Putamen (tissue), 1 donor: ENCODE measurements at regions not wholly inside any gene's neighbourhood (a gene's known extent, or its start where the extent isn't known, plus 50 kb on each side); places are given as distances from the start of the nearest gene placed in this dataset.

Experiments
- DNase-seq: peaks from one replicate; pipeline ENCODE4 v3.0.0-alpha.2; 2016; ENCODE audit warnings: low spot score

DNA sequence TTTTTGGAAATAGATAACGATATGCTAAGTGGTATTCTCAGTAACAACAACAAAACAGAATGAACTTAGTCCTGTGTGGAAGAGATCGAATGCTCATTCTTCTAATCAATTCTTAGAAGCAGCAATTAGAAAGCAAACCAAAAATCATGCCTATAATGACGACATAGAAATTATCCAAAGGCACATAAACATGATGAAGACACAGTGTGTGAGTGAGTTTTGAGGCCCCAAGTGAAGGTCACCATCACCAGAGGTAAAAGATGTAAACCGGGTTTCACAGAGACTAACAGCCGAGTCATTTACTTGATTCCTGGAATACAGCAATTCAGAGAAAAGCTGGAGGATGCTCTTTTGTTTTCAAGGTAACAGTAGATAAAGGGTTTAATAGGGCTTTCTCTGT is 509.2 kb downstream of the TDRD15 start:
- no peak for DNase-seq

DNA sequence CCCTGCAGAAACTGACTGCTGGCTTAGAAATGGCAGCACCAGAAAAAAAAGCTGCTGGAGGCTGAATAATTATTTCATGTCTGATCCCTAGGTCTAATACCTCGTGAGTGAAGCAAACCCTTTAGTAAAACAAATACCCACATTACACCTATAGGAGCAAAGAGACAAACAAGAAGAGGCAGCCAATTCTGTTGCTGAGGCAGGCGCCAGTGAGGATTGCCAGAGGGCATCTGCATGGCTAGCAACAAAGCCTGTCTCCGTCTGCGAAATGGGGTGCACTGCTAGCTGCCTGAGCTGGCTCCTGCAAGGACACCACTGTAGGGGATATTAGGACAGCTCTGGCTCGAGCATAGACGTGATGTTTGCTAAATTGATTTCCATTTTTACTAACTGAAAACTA is 509.7 kb downstream of the TDRD15 start:
- DNase-seq = no peak

DNA sequence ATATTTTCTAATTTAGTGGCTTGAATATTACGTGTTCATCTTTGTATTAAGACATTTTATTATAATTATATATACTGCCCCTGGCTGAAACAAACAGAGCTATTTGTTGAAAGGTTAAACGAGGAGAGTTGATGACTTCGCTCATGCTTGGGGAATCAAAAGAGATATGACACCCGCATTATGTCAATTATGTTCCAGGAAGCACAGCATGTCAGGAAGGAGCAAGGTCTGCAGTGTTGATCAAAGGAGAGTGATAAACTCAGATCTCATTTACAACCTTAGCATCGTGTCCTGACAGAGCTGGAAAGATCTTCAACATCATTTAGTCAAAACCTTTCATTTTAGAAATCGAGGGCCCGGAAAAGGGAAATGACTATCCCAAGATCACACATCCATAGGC is 510.1 kb downstream of the TDRD15 start:
- DNase-seq = no peak

DNA sequence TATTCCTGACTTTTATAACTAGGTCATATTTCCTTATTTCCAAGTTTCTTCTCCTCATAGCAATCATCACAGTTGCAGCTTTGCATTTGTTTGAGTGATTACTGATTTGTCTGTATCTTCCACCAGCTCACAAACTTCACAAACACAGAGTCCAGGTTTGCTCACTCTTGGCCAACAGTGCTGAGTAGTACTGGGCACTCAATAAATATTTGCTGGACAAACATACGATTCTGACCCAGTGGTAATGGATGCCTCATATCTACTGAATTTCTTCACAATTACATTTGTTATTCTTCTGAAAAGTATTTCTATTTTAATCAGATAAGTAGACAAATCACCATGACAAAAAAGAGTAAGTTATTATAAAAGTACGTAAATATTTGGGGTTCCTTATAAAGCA is 516.3 kb downstream of the TDRD15 start:
- DNase-seq = no peak

DNA sequence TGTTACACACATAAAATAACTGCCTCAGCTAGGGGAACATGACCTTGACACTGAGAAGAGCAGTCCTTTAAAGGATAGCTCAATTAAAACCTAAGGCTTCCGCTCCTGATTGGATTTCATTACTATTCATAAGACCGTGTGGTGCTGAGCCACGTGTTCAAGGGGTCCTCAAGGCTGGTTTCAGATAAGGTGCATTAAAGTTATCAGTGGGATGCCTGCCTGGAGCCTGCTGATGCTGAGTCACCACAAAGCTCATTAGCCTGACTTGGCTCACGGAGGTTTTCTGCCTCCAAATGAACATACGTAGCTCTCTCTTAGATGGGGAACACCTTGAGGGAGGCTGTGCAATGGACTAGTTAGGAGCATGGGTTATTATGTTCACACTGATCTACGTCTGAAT is 518.9 kb downstream of the TDRD15 start:
- DNase-seq = no peak

DNA sequence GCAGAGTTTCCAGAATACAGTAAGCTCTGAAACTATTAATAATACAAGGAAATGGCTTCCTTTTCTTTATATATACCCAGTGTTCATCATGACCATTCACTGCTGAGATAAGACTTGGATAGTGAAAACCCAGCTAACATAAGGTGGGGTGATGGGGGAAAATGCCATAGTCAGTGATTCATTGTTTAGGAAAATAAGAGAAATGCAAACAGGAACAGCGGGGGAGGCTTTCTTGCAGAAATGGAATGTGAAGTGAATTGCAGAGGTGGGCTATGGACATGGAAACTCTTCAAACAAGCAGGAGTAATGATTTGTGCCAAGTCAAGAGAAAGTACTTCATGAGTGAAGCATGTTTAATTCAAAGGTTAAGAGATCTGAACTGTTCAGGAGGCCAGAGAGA is 519.4 kb downstream of the TDRD15 start:
- DNase-seq = no peak

DNA sequence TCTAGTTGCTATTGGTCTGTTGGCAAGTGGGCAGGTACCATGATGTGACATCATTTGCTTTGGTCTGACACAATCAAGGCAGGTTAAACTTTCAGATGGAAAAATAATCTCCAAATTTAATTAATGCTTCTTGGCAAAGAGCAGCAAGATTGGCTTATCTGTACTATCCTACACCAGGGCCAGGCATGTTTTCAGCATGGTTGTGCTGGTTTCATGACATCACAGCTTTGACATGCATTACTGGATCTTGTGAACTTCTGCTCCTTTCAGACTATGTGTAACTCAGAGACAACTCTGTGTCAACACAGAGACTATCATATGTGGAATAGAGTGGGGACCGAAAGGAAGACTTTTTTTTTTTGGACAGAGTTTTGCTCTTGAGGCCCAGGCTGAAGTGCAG is 520.5 kb downstream of the TDRD15 start:
- DNase-seq = no peak

DNA sequence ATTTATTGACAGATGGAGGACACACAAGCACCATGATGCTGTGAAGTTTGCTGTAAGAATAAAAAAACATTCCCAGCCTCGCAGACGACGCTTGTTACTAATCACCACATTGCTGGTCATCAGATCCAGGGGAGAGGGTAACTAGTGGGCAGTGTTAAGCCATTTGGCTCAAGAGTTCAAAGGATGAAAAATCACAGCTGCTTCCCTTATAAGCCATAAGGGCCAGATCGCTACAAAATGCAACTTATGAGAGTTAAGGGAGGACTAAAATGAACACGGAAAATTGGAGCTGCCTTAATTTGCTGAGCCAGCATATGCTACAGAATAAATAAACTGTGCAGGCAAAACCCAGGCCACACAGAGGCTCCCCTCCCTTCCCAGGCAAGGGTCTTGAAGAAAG is 522.6 kb downstream of the TDRD15 start:
- DNase-seq = no peak

DNA sequence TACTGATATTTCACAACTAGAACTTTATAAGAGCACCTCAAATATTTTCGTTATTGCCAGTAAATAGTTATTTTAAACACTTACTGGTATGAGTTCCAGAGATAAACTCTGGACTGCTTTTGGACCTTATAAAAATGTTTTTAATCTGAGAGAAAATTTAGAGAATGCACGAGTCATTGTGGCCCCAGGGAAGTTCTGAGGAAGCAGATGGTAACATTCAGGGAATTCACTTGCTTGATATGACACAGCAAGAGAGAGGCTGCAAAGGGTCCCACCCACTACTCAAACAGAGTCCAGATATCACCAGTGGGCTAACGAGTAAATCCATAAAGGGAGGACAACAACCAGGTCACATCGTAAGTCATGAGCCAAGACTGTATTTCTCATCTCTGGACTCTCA is 526.8 kb downstream of the TDRD15 start:
- no peak for DNase-seq

DNA sequence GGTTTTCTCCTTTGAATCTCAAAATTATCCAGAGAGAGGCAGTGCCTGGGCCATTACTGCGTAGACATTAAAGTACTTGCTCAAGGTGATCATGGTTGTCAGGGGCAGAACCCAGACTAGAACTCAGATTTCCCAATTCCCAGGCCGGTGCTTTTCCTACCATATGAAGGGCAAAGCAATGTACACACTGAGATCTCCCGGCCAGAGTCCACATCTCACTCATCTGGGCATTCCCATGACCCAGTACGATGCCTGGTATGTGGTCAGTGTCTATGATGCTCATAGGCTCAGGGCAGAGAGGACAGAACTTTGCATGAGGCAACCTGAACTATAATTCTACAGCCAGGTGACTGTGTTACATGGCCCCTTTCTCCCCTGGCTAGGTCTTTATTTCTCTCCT is 531.4 kb downstream of the TDRD15 start:
- DNase-seq = no peak

DNA sequence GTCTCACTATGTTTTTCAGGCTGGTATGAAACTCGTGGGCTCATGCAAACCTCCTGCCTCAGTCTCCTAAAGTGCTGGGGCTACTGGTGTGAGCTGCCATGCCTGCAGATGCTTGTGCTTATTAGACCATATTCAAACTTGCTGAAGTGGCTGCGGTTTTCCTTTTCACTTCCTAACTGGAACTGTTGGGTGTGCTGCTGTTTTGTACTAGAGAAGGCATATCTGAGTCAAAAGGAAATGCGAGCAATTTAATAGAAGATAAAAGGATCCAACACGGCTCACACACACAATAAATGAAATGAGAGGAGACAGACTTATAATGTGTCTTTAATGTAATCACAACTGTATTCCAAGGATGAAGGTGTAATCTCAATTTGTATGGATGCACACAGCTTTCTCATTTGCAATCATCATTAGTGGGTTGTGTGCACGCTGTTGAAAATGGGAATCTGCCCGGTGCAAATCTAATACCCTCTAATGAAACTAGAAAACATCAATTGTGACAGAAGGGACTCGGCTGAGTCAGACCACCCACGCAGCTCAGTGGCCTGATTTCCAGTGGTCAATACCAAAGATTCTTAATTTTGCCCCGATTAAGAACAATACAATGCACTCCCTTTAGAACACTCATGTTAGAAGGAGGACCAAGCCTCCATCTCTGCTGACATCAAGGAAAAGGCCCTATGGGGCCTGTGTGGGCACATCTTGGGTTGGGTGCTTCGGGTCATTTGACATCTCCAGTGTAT is 532.7 kb downstream of the TDRD15 start:
- no peak for DNase-seq

DNA sequence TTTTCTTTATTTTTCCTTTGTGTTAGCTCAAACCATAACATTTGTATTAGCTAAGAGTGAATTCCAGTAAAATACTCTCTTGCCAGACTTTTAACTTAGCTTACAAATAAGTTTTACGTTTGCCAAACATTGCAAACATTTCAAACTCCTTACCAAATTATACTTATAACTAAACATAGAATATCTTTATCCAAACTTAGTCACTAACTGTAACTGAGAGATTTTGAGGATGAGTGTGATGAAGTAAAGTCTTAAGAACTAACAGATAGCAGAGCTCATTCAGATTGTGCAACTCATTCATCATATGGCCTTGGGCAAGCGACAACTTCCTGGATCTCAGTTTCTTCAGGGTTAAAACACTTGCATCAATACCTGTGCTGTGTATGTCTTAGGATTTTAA is 533.7 kb downstream of the TDRD15 start:
- no peak for DNase-seq

DNA sequence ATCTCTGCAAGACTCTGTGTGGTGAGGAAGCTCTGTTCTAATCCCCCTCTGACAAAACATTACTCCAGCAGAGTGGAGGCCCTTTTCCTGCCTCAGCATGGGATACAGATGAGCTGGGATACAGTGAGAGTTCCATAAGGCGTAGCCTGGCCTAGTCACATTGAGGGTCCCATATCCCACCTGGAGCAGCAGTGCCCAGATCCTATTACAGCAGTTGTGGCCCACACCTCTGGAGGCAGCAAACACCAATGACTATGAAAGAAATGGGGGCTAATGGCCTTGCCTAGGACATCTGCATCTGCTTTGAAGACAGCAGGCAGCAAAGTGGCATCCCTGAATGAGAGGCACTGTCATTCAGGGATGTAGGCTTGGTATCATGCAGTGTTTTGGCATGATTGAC is 534.5 kb downstream of the TDRD15 start:
- no peak for DNase-seq

DNA sequence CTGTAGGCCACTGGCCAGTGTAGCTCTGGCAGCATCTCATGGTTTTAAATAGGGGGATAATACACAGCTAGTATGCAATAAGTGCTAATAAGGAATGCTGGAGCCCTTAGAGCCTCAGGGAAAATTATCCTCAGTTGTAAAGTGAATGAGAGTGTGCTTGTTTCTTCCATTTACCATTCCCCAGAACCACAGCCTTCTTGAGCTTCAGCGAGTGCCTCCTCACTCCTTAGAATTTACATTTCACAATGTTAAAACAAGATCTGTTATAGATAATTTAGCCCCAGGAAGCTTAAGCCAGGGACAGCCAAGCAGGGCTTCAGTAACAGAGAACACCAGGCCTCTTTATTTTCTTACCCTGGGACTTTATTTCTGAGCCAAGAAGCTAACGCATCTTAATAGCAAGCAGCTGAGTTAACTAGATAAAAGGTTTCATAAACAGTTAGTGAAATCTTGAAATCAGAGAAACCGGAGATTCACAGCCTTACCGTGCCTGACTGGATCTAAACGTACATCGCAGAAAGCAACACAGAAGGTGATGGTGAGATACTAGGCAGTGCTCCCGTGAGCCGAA is 535.2 kb downstream of the TDRD15 start:
- DNase-seq = no peak

DNA sequence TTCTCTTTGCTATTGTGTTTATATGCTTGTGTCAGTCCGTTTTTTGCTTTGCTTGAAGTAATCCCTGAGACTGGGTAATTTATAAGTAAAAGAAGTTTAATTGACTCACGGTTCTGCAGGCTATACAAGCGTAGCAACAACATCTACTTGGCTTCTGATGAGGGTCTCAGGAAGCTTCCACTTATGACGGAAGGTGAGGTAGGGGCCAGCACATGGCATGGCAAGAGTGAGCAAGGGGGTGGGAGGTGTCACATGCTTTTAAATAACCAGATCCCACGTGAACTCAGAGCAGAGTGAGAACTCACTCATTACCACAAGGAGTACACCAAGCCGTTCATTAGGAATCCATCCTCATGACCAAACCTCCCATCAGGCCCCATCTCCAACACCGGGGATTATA is 540.3 kb downstream of the TDRD15 start:
- DNase-seq = no peak

DNA sequence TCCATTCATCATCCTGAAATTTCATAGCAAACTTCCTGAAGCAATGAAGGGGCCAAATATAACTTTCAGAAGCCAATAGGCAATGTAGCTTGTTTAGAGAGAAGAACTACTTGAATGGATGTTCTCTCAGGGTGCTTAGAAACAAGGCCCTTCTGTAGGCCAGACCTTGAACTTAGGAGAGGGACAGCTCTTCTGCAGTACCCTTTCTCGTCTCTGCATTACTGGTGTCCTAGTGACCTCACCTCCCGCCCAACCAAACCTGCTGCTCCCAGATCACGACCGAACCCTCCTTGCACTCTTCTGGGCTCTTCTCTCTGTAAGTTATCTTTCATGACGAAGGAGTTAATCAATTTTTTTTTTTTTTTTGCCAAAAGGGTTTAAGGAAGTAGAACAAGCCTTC is 543.9 kb downstream of the TDRD15 start:
- no peak for DNase-seq

DNA sequence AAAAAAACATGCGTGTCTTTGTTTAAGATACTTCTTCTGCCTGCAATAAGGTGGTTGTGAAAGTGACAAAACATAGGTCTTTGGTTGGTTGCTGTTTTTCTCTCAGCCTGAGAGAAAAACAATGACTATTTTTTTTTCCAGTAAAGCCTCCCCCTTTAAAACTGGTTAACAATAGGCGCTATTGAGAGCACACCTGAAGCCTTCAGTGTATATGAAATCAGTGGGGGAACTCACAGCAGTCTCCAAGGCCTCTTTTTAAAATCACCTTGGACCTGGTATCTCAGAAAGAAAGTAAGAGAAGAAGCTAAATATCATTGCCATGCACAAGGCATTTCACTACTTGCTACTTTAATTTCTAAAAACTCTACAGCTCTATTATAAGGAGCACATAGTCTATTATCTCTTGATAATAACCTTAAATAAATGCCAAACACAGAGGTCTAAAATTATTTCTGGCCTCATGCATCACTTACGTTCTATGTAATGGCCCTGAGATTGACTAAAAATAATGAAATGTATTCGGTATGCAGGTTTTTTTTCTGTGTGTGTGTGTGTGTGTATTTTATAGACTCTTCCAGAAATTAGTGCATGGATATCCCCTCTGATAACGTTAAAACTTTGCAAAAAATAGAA is 544.4 kb downstream of the TDRD15 start:
- no peak for DNase-seq

DNA sequence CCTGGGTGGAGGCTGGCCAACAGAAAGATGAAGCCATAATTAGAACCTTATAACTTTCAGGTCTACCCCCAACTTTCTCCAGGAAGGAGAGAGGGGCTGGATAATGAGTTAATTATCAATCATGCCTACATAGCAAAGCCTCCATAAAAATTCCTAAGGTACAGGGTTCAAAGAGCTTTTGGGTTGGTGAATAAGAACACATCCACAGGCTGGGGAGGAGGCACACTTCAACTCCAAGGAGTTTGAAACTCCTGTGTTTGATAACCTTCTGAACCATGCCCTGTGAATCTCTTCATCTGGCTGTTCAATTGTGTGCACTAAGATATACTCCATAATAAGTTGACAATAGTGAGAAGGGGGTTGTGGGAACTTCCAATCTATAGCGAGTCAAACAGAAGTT is 552.3 kb downstream of the TDRD15 start:
- DNase-seq = no peak

DNA sequence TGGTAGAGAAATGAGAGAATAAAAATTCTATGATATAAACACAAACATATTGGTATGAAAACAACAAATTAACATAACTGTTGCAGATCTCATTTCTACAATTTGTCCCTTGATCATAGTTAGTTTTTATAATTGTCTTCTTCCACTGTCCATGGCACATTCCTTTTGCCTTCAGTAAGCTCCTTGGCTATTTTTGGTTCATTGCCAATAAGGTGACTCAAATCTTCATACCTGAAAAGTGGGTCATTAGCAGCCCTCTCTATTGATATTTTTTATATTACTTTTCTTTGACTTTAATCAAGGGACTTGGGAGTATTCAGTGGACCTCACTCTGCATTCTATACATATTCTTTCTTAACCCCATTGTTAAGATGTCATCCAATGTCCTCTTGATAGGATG is 552.9 kb downstream of the TDRD15 start:
- DNase-seq = no peak

DNA sequence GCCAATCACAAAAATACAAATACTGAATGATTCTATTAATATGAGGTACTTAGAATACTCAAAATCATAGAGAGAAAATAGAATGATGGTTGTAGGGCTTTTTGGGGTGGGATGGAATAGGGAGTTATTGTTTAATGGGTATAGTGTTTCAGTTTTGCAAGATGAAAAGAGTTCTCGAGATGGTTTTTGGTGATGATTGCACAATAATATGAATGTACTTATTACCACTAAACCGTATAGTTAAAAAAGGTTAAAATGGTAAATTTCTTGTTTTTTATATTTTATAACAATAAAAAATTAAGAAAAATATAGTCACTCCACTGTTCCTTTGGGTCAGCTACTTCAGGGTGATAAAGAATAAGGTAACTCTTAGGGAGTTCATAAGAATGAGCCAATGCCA is 560.1 kb downstream of the TDRD15 start:
- DNase-seq = no peak

DNA sequence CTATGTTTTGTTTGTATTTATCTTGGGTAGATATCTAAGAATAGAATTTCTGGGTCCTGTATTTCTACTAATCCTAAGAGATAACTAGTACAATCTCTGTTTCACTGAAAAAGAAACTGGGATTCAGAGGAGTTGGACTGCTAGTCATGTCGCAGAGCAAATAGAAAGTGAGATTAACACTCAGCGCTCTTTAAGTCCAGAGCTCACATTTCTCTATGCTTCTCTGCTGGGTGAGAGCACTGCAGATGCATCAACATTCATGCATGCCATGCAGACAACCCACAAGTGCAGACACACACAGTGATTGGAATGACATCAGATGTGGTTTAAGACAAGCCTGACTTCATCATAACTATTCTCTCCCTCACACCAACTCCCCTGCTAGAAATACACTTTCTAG is 563.8 kb downstream of the TDRD15 start:
- DNase-seq = no peak

DNA sequence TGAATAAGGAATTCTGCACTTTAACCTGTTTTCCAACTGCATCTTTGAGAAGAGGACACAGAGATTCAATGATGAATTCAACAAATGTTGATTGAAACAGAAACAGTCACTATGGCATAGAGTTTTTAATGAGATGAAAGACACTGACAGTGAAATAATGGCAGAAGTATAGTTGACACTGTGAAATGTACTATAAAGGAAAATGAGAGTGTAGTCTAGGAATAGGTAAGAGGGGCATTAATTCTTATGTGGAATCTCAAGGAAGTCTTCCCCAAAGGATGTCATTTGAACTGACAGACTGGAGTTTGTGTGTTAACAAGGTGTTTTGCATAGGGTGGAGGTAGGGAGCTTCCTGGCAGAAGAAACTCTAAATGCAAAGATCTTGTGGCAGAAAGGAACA is 566.2 kb downstream of the TDRD15 start:
- no peak for DNase-seq

DNA sequence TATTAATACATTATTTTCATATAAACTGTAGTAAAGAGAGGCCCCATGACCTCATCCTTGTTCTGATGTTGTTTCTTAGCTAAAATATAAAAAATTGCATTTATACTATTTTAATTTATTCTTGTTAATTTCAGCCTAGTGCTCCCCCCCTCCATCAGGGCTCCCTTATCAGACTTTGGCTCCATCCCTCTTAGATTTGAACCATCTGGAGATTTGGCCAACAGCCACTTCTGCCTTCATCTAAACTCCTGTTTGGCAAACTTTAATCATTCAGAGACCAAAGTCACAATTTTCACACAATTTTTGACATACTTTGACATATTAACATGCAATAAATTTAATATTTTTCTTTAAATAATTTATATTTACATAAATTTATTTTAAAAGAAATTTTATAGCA is 569.3 kb downstream of the TDRD15 start:
- DNase-seq = no peak
